Panc1 (cell line): ENCODE measurements at regions not wholly inside any gene's neighbourhood (a gene's known extent, or its start where the extent isn't known, plus 50 kb on each side); places are given as distances from the start of the nearest gene placed in this dataset.

ENCODE experiments used
- POLR2AphosphoS5 ChIP-seq: IDR thresholded peaks from 2 replicates; pipeline ENCODE4 v1.6.1; 2012; ENCODE audit warnings: mild to moderate bottlenecking, low read depth, low read length, moderate library complexity
- TF ChIP-seq, protein P1 (sequence below): fragments of 450-650 bp; IDR thresholded peaks from 2 replicates; pipeline ENCODE4 v1.5.1; 2017; ENCODE audit warnings: mild to moderate bottlenecking

DNA sequence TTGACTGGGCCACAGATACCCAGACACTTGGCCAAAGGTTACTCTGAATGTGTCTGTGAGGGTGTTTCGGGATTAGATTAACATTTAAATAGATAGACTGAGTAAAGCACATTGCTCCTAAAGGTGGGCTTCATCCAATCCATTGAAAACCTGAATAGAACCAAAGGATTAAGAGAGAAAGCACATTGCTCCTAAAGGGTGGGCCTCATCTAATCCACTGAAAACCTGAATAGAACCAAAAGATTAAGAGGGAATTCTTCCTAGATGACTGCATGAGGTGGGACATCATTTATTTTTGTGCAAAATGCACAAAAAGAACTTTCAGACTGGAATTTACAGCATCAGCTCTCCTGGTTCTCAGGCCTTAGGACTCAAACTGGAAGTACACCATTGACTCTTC lies 351.2 kb upstream of the PCDH10 start:
- TF ChIP-seq, protein P1, sequence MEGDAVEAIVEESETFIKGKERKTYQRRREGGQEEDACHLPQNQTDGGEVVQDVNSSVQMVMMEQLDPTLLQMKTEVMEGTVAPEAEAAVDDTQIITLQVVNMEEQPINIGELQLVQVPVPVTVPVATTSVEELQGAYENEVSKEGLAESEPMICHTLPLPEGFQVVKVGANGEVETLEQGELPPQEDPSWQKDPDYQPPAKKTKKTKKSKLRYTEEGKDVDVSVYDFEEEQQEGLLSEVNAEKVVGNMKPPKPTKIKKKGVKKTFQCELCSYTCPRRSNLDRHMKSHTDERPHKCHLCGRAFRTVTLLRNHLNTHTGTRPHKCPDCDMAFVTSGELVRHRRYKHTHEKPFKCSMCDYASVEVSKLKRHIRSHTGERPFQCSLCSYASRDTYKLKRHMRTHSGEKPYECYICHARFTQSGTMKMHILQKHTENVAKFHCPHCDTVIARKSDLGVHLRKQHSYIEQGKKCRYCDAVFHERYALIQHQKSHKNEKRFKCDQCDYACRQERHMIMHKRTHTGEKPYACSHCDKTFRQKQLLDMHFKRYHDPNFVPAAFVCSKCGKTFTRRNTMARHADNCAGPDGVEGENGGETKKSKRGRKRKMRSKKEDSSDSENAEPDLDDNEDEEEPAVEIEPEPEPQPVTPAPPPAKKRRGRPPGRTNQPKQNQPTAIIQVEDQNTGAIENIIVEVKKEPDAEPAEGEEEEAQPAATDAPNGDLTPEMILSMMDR = no peak
- no peak for TF ChIP-seq POLR2AphosphoS5
